ENCODE measurements at regions not wholly inside any gene's neighbourhood (a gene's known extent, or its start where the extent isn't known, plus 50 kb on each side); places are given as distances from the start of the nearest gene placed in this dataset.

- TF ChIP-seq POLR2AphosphoS5 (IDR thresholded peaks at IDR 0.05; ENCODE audit: low read depth, low read length) (no peak), POLR2A (IDR thresholded peaks at IDR 0.05; ENCODE audit: low read depth, low read length) (no peak), TAF1 (IDR thresholded peaks at IDR 0.05; ENCODE audit: low read depth, low read length) (no peak), POU2F2 (IDR thresholded peaks at IDR 0.05; ENCODE audit: low read depth, low read length) (no peak), SPI1 (IDR thresholded peaks at IDR 0.05; ENCODE audit: low read depth, low read length) (no peak)
Observed at GRCh38 chr5:82359272-82359671, 81.1 kb upstream of the RPS23 start.
